ENCODE measurements at regions not wholly inside any gene's neighbourhood (a gene's known extent, or its start where the extent isn't known, plus 50 kb on each side); places are given as distances from the start of the nearest gene placed in this dataset.
"Not testable (repeated sequence)": the region's sequence is repeated elsewhere in the genome, so short reads cannot be mapped to it uniquely, and the experiment has no call there.

DNA sequence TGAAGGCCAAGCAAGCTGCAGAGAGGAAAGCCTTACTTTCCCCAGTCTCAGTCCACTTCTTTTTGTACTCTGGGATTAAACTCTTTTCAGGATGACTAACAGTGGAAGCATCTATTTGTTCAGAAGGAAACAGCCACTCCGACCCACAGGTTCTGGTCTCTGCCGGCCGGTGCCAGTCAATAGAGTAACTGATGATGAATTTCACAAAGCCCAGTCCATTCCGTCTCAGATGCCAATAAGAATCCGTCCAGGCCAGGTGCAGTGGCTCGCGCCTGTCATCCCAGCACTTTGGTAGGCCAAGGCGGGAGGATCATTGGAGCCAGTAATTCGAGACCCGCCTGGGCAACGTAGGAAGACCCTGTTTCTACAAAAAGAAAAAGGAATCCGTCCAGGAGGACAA lies 58.5 kb upstream of the HELT start:
- no peak for DNase-seq
- in situ Hi-C loops (cut with HindIII; ENCODE audit: low pct_ligation_motif_present, low pct_unique_long_range_greater_than_20kb, low sequenced_read_pairs): no loop called here

DNA sequence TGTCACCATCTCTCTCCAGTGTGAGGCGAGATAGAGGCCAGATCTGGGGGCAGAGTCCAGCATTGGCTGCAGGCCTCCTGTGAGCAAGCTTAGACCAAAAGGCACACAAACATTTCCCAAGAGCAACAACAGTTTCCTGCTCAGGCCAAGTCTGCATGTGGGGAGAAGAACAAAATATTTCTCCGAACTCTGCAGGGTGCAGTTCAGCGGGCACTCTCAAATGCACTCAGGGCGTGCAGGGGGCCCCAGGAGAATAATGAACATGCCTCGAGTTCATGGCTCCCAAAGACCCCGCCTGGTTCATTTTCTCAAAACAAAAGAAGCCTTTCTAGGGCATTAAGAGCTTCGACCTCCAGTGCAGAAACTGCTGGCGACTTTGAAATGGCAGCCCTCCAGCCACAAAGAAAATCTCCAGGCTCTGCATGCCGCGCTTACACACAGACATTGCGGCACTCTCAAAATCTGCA lies 57.8 kb upstream of the HELT start:
- no peak for DNase-seq
- in situ Hi-C loops (cut with HindIII; ENCODE audit: low pct_ligation_motif_present, low pct_unique_long_range_greater_than_20kb, low sequenced_read_pairs): no loop called here

DNA sequence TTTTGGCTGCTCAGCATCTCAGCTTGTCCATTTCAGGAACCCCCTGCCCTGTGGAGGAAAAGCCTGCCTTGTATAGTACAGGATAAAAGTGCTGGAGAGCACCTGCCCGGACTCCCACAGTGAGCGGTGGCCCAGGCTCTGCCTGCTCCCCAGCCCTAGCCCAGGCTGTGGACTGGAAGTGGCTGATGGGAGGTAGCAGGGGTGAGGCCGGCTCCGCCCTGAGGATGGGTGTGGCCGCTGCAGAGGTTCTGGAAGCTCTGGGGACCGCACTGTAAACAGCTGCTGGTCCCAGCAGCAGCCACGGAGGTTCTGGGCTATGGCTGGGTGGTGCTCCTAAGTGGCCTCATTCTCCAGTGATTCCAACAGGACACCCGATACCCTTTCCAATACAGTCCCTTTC lies 56.6 kb upstream of the HELT start:
- in situ Hi-C loops (cut with HindIII; ENCODE audit: low pct_ligation_motif_present, low pct_unique_long_range_greater_than_20kb, low sequenced_read_pairs): no loop called here
- DNase-seq: no peak

DNA sequence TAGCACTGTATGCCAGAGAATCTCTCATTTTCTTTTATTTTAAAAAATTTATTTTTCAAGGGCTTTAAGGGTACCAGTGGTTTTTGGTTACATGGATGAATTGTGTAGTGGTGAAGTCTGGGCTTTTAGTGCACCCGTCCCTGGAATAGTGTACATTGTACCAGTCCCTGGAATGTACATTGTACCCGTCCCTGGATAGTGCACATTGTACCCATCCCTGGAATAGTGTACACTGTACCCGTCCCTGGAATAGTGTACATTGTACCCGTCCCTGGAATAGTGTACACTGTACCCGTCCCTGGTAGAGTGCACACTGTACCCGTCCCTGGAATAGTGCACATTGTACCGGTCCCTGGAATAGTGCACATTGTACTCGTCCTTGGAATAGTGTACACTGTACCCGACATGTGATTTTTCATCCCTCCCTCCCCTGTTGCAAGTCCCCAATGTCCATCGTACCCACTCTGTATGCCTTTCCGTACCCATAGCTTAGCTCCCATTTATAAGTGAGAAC lies 56.1 kb upstream of the HELT start:
- in situ Hi-C loops (cut with HindIII; ENCODE audit: low pct_ligation_motif_present, low pct_unique_long_range_greater_than_20kb, low sequenced_read_pairs): no loop called here
- DNase-seq: no peak

DNA sequence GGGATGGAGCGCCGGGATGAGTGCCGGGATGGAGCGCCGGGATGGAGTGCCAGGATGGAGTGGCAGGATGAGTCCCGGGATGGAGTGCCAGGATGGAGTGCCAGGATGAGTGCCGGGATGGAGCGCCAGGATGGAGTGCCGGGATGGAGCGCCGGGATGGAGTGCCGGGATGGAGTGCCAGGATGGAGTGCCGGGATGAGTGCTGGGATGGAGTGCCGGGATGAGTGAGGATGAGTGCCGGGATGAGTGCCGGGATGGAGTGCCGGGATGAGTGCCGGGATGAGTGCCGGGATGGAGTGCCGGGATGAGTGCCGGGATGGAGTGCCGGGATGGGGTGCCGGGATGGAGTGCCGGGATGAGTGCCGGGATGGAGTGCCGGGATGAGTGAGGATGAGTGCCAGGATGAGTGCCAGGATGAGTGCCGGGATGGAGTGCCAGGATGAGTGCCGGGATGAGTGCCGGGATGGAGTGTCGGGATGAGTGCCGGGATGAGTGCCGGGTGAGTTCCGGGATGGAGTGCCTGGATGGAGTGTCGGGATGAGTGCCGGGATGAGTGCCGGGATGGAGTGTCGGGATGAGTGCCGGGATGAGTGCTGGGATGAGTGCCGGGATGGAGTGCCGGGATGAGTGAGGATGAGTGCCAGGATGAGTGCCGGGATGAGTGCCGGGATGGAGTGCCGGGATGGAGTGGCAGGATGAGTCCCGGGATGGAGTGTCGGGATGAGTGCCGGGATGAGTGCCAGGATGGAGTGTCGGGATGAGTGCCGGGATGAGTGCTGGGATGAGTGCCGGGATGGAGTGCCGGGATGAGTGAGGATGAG lies 52.9 kb upstream of the HELT start:
- in situ Hi-C loops (cut with HindIII; ENCODE audit: low pct_ligation_motif_present, low pct_unique_long_range_greater_than_20kb, low sequenced_read_pairs): not testable (repeated sequence)

DNA sequence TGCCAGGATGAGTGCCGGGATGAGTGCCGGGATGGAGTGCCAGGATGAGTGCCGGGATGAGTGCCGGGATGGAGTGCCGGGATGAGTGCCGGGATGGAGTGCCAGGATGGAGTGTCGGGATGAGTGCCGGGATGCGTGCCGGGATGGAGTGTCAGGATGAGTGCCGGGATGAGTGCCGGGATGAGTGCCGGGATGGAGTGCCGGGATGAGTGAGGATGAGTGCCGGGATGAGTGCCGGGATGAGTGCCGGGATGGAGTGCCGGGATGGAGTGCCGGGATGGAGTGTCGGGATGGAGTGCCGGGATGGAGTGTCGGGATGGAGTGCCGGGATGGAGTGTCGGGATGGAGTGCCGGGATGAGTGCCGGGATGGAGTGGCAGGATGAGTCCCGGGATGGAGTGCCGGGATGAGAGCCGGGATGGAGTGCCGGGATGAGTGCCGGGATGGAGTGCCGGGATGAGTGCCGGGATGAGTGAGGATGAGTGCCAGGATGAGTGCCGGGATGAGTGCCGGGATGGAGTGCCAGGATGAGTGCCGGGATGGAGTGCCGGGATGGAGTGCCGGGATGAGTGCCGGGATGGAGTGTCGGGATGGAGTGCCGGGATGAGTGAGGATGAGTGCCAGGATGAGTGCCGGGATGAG lies 52.1 kb upstream of the HELT start:
- DNase-seq; in situ Hi-C loops (cut with HindIII; ENCODE audit: low pct_ligation_motif_present, low pct_unique_long_range_greater_than_20kb, low sequenced_read_pairs): not testable (repeated sequence)

More for the DNA sequence above, 52.9 kb upstream of the HELT start:
- not testable (repeated sequence) for DNase-seq

DNA sequence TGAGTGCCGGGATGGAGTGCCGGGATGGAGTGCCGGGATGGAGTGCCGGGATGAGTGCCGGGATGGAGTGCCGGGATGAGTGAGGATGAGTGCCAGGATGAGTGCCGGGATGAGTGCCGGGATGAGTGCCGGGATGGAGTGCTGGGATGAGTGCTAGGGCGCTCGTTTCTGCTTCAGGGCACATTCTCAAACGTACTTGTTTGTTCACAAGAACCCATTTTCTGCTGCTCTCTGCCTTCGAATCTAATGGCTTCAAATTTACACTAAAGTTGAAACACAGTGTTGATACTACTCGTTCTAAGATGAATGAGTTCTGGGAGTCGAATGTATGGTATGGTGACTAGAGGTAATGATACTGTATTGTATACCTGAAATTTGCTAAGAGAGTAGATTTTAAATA lies 50.6 kb upstream of the HELT start:
- DNase-seq; in situ Hi-C loops (cut with HindIII; ENCODE audit: low pct_ligation_motif_present, low pct_unique_long_range_greater_than_20kb, low sequenced_read_pairs): not testable (repeated sequence)

DNA sequence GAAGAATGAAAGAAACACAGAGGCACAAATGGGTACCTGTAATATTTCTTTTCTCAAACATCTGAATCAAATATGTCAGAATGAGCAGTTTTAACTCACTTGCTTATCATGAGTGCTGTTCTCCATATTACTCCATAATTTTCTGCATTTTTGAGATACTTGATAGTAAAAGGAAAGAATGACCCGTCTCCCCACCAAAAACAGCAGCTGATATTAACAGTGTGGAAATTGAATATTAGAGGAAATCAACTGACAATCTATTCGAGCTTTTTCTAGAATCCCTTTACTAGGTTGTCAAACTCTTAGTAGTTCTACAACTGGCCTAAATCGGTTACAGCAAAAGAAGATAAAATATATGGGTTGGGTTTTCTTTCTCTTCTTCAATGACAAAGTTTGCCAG lies 49.9 kb upstream of the HELT start:
- DNase-seq: no peak
- in situ Hi-C loops (cut with HindIII; ENCODE audit: low pct_ligation_motif_present, low pct_unique_long_range_greater_than_20kb, low sequenced_read_pairs): no loop called here
